Smooth muscle cell (in vitro differentiated cells): ENCODE measurements at regions not wholly inside any gene's neighbourhood (a gene's known extent, or its start where the extent isn't known, plus 50 kb on each side); places are given as distances from the start of the nearest gene placed in this dataset.
"Not testable (repeated sequence)": the region's sequence is repeated elsewhere in the genome, so short reads cannot be mapped to it uniquely, and the experiment has no call there.

Experiments used
- DNase-seq: peaks from one replicate; lab custom pipeline; 2025; ENCODE audit not compliant: unreplicated experiment; lab: John Stamatoyannopoulos, UW
- H2AFZ ChIP-seq: fragments of 200-600 bp; sonication (generic); 2 replicates; pipeline ENCODE4 v1.6.0; 2016; ENCODE audit warnings: antibody characterized with exemption, low read depth, mild to moderate bottlenecking
- H3F3A ChIP-seq: fragments of 200-600 bp; sonication (generic); 2 replicates; pipeline ENCODE4 v1.6.0; 2017; ENCODE audit warnings: antibody characterized with exemption, low read depth
- H3K27ac ChIP-seq: fragments of 200-600 bp; sonication (generic); 2 replicates; pipeline ENCODE4 v1.5.1; 2016; ENCODE audit warnings: low read depth, mild to moderate bottlenecking
- H3K27me3 ChIP-seq: fragments of 200-600 bp; sonication (generic); 2 replicates; pipeline ENCODE4 v1.6.1; 2016; ENCODE audit warnings: low read depth, mild to moderate bottlenecking
- H3K36me3 ChIP-seq: fragments of 200-600 bp; sonication (generic); 2 replicates; pipeline ENCODE4 v1.5.1; 2016; ENCODE audit warnings: low read depth
- H3K4me1 ChIP-seq: fragments of 200-600 bp; sonication (generic); 2 replicates; pipeline ENCODE4 v1.5.1; 2016; ENCODE audit warnings: low read depth
- H3K4me2 ChIP-seq: fragments of 200-600 bp; sonication (generic); 2 replicates; pipeline ENCODE4 v1.6.0; 2016; ENCODE audit warnings: mild to moderate bottlenecking
- H3K4me3 ChIP-seq: fragments of 200-600 bp; sonication (generic); 2 replicates; pipeline ENCODE4 v1.5.1; 2016; ENCODE audit warnings: mild to moderate bottlenecking
- H3K79me2 ChIP-seq: fragments of 200-600 bp; sonication (generic); 2 replicates; pipeline ENCODE4 v1.6.0; 2016; ENCODE audit warnings: low read depth, mild to moderate bottlenecking
- H3K9ac ChIP-seq: fragments of 200-600 bp; sonication (generic); 2 replicates; pipeline ENCODE4 v1.6.0; 2016; ENCODE audit warnings: low read depth
- H3K9me3 ChIP-seq: fragments of 200-600 bp; sonication (generic); replicated peaks from 2 replicates; pipeline ENCODE4 v1.5.1; 2016; ENCODE audit warnings: low read depth
- H4K20me1 ChIP-seq: fragments of 200-600 bp; sonication (generic); 2 replicates; pipeline ENCODE4 v1.6.0; 2016; ENCODE audit warnings: low read depth
- CTCF ChIP-seq: fragments of 200-600 bp; sonication (generic); IDR thresholded peaks from 2 replicates; pipeline ENCODE4 v1.5.1; 2017; ENCODE audit warnings: borderline replicate concordance, mild to moderate bottlenecking, antibody characterized with exemption; ENCODE audit not compliant: insufficient read depth, poor library complexity, severe bottlenecking
- WGBS: methylation state at CpG from one replicate; pipeline ENCODE4 v1.1.7; 2016; ENCODE audit warnings: low lambda C conversion rate; 5-methylcytosine and 5-hydroxymethylcytosine counted together

GRCh38 chr16:27600381-27600780 is 50.4 kb downstream of the KATNIP start:
- no peak for DNase-seq
- H3K4me1 ChIP-seq = peaks cover 5% of the 10 kb centered on the region
- no peak overlapping the region for H3K4me2 ChIP-seq
- H4K20me1 ChIP-seq = peaks cover 27% of the 10 kb centered on the region
- no peaks in the 10 kb centered on the region for H3K27me3 ChIP-seq
- no peak overlapping the region for H3K4me3 ChIP-seq
- no peaks in the 10 kb centered on the region for H3K36me3 ChIP-seq
- H3K9me3 ChIP-seq = no peaks in the 10 kb centered on the region
- H3F3A ChIP-seq = no peaks in the 10 kb centered on the region
- H3K9ac ChIP-seq = no peak overlapping the region
- no peak for TF ChIP-seq CTCF
- no peaks in the 10 kb centered on the region for H3K79me2 ChIP-seq
- no peak overlapping the region for H2AFZ ChIP-seq
- 59% methylated on average over 3 of the region's 6 CpGs for WGBS
- H3K27ac ChIP-seq = no peak overlapping the region

DNA sequence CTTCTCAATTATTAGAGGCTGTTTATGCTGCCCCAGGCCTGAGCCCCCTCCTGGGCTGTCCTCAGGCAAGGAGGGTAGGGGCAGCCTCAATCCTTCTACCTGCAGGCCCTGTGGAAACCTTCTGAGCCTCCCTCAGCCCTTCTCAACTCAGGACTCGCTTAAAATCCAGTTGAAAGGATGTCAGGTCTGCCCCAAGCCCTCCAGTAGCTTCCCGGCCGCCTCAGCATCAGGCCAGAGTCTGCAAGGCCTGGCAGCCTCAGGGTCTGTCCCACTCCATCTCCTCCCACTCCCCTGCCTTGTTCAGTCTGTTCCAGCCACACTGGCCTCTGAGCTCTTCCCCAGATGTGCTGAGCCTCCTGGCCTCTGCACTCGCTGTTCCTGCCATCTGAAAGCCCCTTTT is 52.2 kb downstream of the KATNIP start:
- Histone ChIP-seq H3F3A (no peaks in the 10 kb centered on the region), H3K9me3 (no peaks in the 10 kb centered on the region), H3K4me2 (no peak overlapping the region), H4K20me1 (peaks cover 22% of the 10 kb centered on the region), H3K4me3 (no peak overlapping the region), H2AFZ (no peak overlapping the region), H3K79me2 (no peaks in the 10 kb centered on the region), H3K9ac (no peak overlapping the region), H3K4me1 (peaks cover 5% of the 10 kb centered on the region), H3K36me3 (no peaks in the 10 kb centered on the region), H3K27me3 (no peaks in the 10 kb centered on the region), H3K27ac (no peak overlapping the region)
- DNase-seq = no peak
- WGBS = 88% methylated on average over 4 of the region's 4 CpGs
- no peak for TF ChIP-seq CTCF

DNA sequence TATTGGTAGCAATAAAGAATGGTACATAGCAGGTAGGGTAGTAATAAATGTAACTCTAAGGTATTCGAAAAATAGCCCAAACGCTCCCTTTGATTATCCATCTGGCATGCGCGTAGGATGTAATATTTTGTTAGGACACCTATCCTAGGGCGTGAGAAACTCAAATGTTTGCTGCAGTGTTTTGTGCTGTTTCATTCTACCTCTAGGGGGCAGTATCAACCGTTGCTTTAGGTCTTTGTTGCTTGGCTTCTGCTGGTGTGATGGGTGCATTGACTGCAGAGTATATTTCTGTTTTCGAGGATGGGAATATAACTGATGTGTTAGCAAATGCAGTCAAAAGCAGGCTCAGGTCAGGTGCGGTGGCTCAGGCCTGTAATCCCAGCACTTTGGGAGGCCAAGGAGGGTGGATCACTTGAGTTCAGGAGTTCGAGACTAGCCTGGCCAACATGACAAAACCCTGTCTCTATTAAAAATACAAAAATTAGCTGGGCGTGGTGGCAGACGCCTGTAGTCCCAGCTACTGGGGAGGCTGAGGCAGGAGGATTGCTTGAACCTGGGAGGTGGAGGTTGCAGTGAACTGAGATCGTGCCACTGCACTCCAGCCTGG is 55.7 kb downstream of the KATNIP start:
- H2AFZ ChIP-seq, H3K36me3 ChIP-seq, H3K9ac ChIP-seq, H3F3A ChIP-seq, H3K4me1 ChIP-seq, H3K9me3 ChIP-seq, H3K27me3 ChIP-seq, DNase-seq, H3K79me2 ChIP-seq, H3K4me2 ChIP-seq, H3K4me3 ChIP-seq, H4K20me1 ChIP-seq, H3K27ac ChIP-seq: not testable (repeated sequence)
- peak; percentile 64 for TF ChIP-seq CTCF
- 62% methylated on average over 12 of the region's 12 CpGs for WGBS

DNA sequence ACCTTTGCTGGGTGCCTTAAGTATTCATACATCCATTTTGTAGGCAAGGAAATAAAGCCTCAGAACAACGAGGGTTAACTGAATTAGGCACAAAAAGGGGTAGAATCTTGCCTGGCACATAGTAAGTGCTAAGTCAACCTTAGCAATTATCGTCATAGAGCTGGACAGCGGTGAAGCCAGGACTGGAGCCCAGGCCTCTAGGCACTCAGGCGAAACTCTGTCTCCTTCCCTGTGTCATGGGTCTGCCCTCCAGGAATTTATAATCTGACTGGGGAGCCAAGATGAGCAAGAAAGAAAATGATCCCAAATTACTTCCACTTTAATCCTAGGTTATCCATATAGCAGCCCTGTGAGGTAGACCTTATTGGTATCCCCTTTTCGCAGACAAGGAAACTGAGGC is 61.4 kb downstream of the KATNIP start:
- H3K9me3 ChIP-seq = no peaks in the 10 kb centered on the region
- H3K4me2 ChIP-seq = no peak overlapping the region
- no peaks in the 10 kb centered on the region for H3K27me3 ChIP-seq
- H4K20me1 ChIP-seq = no peaks in the 10 kb centered on the region
- H3K4me3 ChIP-seq = no peak overlapping the region
- no peak for TF ChIP-seq CTCF
- no peaks in the 10 kb centered on the region for H3K4me1 ChIP-seq
- H3K36me3 ChIP-seq = no peaks in the 10 kb centered on the region
- DNase-seq = no peak
- no peak overlapping the region for H3K27ac ChIP-seq
- WGBS = 94% methylated on average over 5 of the region's 5 CpGs
- H3F3A ChIP-seq = no peaks in the 10 kb centered on the region
- no peaks in the 10 kb centered on the region for H3K79me2 ChIP-seq
- H2AFZ ChIP-seq = no peak overlapping the region
- no peak overlapping the region for H3K9ac ChIP-seq
